IMR-90 (cell line): ENCODE measurements at regions not wholly inside any gene's neighbourhood (a gene's known extent, or its start where the extent isn't known, plus 50 kb on each side); places are given as distances from the start of the nearest gene placed in this dataset.

Source experiments
- ATAC-seq: fragments of 200-7000 bp; cut with Tn5 transposase; 2 replicates; pipeline ENCODE4 v1.9.1; 2020; ENCODE audit warnings: low read depth, mild to moderate bottlenecking, moderate library complexity
- BruUV-seq: library from RNA; stranded (reverse); fragments of 400-500 nt; replicated peaks from 2 replicates; lab custom pipeline; 2021; lab: Mats Ljungman, UMichigan
- CTCF ChIA-PET: fragments of 300-600 bp; formaldehyde crosslinking; extraction: SDS; loops from one replicate; lab custom pipeline; 2021; ENCODE audit warnings: antibody characterized with exemption; lab: Yijun Ruan, JAX
- POLR2A ChIA-PET: fragments of 300-600 bp; sonication (Branson Sonifier 250); formaldehyde crosslinking; loops from one replicate; lab custom pipeline; 2022; ENCODE audit warnings: antibody characterized with exemption; ENCODE audit not compliant: unreplicated experiment; lab: Charles Lee
- DNase-seq: peaks from one replicate; pipeline ENCODE4 v3.0.0; 2013
- H2AFZ ChIP-seq: replicated peaks from 2 replicates; pipeline ENCODE3; 2013; ENCODE audit warnings: low read length, mild to moderate bottlenecking; ENCODE audit not compliant: poor library complexity
- H2AK5ac ChIP-seq: 2 replicates; pipeline ENCODE4 v1.6.1; 2013; ENCODE audit warnings: low read depth, low read length, inconsistent platforms
- H2AK9ac ChIP-seq: replicated peaks from 2 replicates; pipeline ENCODE3; 2013; ENCODE audit warnings: mild to moderate bottlenecking, low read depth, low read length, moderate library complexity; ENCODE audit not compliant: poor library complexity
- H2BK120ac ChIP-seq: 2 replicates; pipeline ENCODE4 v1.6.1; 2013; ENCODE audit warnings: low read depth, low read length, inconsistent platforms
- H2BK15ac ChIP-seq: 3 replicates; pipeline ENCODE4 v1.6.1; 2013; ENCODE audit warnings: low read depth, low read length, inconsistent platforms
- H2BK20ac ChIP-seq: 2 replicates; pipeline ENCODE4 v1.6.1; 2013; ENCODE audit warnings: low read depth, mild to moderate bottlenecking, inconsistent platforms, low read length, moderate library complexity
- H2BK5ac ChIP-seq: 2 replicates; pipeline ENCODE4 v1.6.1; 2013; ENCODE audit warnings: mild to moderate bottlenecking, low read depth, low read length, inconsistent platforms; ENCODE audit not compliant: poor library complexity, severe bottlenecking
- H3K14ac ChIP-seq: replicated peaks from 2 replicates; pipeline ENCODE4 v1.6.1; 2013; ENCODE audit warnings: low read depth, low read length, inconsistent platforms
- H3K18ac ChIP-seq: 2 replicates; pipeline ENCODE4 v1.6.1; 2013; ENCODE audit warnings: low read depth, low read length, control low read depth
- H3K23ac ChIP-seq: 2 replicates; pipeline ENCODE4 v1.6.1; 2013; ENCODE audit warnings: low read depth, low read length, inconsistent platforms
- H3K27ac ChIP-seq: 2 replicates; pipeline ENCODE4 v1.5.1; 2013; ENCODE audit warnings: mild to moderate bottlenecking, control low read depth, low read length; ENCODE audit not compliant: insufficient read depth
- H3K27me3 ChIP-seq: 2 replicates; pipeline ENCODE4 v1.6.1; 2013; ENCODE audit warnings: low read length; ENCODE audit not compliant: control insufficient read depth, insufficient read depth
- H3K36me3 ChIP-seq: 2 replicates; pipeline ENCODE4 v1.6.1; 2013; ENCODE audit warnings: low read length, mixed read lengths; ENCODE audit not compliant: control insufficient read depth, insufficient read depth
- H3K4ac ChIP-seq: 2 replicates; pipeline ENCODE4 v1.6.1; 2013; ENCODE audit warnings: low read depth, low read length, inconsistent platforms
- H3K4me1 ChIP-seq: 2 replicates; pipeline ENCODE4 v1.6.1; 2013; ENCODE audit warnings: low read length, mixed read lengths; ENCODE audit not compliant: control insufficient read depth, insufficient read depth
- H3K4me2 ChIP-seq: 2 replicates; pipeline ENCODE4 v1.6.1; 2013; ENCODE audit warnings: low read depth, mild to moderate bottlenecking, control low read depth, low read length, moderate library complexity
- H3K4me3 ChIP-seq: 2 replicates; pipeline ENCODE4 v1.5.1; 2013; ENCODE audit warnings: low read depth, mild to moderate bottlenecking, control low read depth, low read length, moderate library complexity; ENCODE audit not compliant: insufficient read depth
- H3K56ac ChIP-seq: 2 replicates; pipeline ENCODE4 v1.6.1; 2013; ENCODE audit warnings: low read length, inconsistent platforms; ENCODE audit not compliant: insufficient read depth; ENCODE audit errors: extremely low read depth
- H3K79me1 ChIP-seq, 2 experiments: 2 replicates each; pipeline ENCODE4 v1.6.1; 2013; ENCODE audit warnings: low read length in 2 of 2, inconsistent platforms in 1 of 2, low read depth in 1 of 2
- H3K9ac ChIP-seq: 2 replicates; pipeline ENCODE4 v1.6.1; 2013; ENCODE audit warnings: low read depth, low read length, control low read depth
- H3K9me1 ChIP-seq: 2 replicates; pipeline ENCODE4 v1.6.1; 2013; ENCODE audit warnings: low read length, inconsistent platforms; ENCODE audit not compliant: insufficient read depth
- H3K9me3 ChIP-seq: 2 replicates; pipeline ENCODE4 v1.6.1; 2013; ENCODE audit warnings: low read length; ENCODE audit not compliant: control insufficient read depth, insufficient read depth
- H4K20me1 ChIP-seq: 2 replicates; pipeline ENCODE4 v1.6.1; 2013; ENCODE audit warnings: low read length, inconsistent platforms; ENCODE audit not compliant: insufficient read depth
- H4K5ac ChIP-seq: 2 replicates; pipeline ENCODE4 v1.6.1; 2013; ENCODE audit warnings: mild to moderate bottlenecking, low read depth, low read length, control low read depth
- H4K8ac ChIP-seq, 2 experiments: 2 replicates each; pipeline ENCODE4 v1.6.1; 2013; ENCODE audit warnings: low read depth in 2 of 2, low read length in 2 of 2, control low read depth in 1 of 2, inconsistent platforms in 1 of 2
- H4K91ac ChIP-seq: 2 replicates; pipeline ENCODE4 v1.6.1; 2013; ENCODE audit warnings: low read depth, low read length, inconsistent platforms; ENCODE audit not compliant: insufficient read depth
- BHLHE40 ChIP-seq: fragments of 150-350 bp; IDR thresholded peaks from 2 replicates; pipeline ENCODE4 v1.6.1; 2016; ENCODE audit warnings: mild to moderate bottlenecking, low read depth, low read length
- CEBPB ChIP-seq: IDR thresholded peaks from 2 replicates; pipeline ENCODE4 v1.6.1; 2012; ENCODE audit warnings: low read depth, low read length, improper control_type of control experiment
- CHD1 ChIP-seq: IDR thresholded peaks from 2 replicates; pipeline ENCODE4 v1.6.1; 2012; ENCODE audit warnings: low read depth, low read length, improper control_type of control experiment
- MAFK ChIP-seq: IDR thresholded peaks from 2 replicates; pipeline ENCODE4 v1.6.1; 2012; ENCODE audit warnings: low read depth, low read length, improper control_type of control experiment
- MAZ ChIP-seq: IDR thresholded peaks from 2 replicates; pipeline ENCODE4 v1.6.1; 2012; ENCODE audit warnings: low read depth, mild to moderate bottlenecking, low read length, improper control_type of control experiment, moderate library complexity, borderline replicate concordance
- MXI1 ChIP-seq: IDR thresholded peaks from 2 replicates; pipeline ENCODE4 v1.6.1; 2012; ENCODE audit warnings: low read depth, mild to moderate bottlenecking, low read length, moderate library complexity, borderline replicate concordance
- RAD21 ChIP-seq: IDR thresholded peaks from 2 replicates; pipeline ENCODE4 v1.6.1; 2012; ENCODE audit warnings: low read length, improper control_type of control experiment
- RCOR1 ChIP-seq: IDR thresholded peaks from 2 replicates; pipeline ENCODE4 v1.6.1; 2012; ENCODE audit warnings: mild to moderate bottlenecking, low read length, improper control_type of control experiment; ENCODE audit not compliant: insufficient replicate concordance
- RFX5 ChIP-seq: IDR thresholded peaks from 2 replicates; pipeline ENCODE4 v1.8.0; 2012; ENCODE audit warnings: low read depth, mild to moderate bottlenecking, low read length, moderate library complexity
- SMC3 ChIP-seq: fragments of 150-350 bp; IDR thresholded peaks from 2 replicates; pipeline ENCODE4 v1.6.1; 2016; ENCODE audit warnings: low read depth, mild to moderate bottlenecking, antibody characterized with exemption, low read length, moderate library complexity
- WGBS, 2 experiments: methylation state at CpG; one replicate each; pipeline versions ENCODE4 v1.1.5 to v1.1.7; 2013; ENCODE audit warnings: missing lambda C conversion rate in 2 of 2; ENCODE audit not compliant: insufficient read length in 1 of 2; ENCODE audit errors: extremely low coverage in 2 of 2; 5-methylcytosine and 5-hydroxymethylcytosine counted together
- dilution Hi-C: fragments of 300-500 bp; cut with HindIII; formaldehyde crosslinking; loops from one replicate; pipeline ENCODE4 v1.14.3; 2018; ENCODE audit warnings: low sequenced_read_pairs; ENCODE audit not compliant: unreplicated experiment
- in situ Hi-C: fragments of 300-500 bp; cut with MboI; formaldehyde crosslinking; loops from 3 replicates; pipeline ENCODE4 v1.14.3; 2019; ENCODE audit warnings: low sequenced_read_pairs, inconsistent platforms, mixed read lengths
- intact Hi-C: fragments of 100-400 bp; cut with micrococcal nuclease; formaldehyde crosslinking; loops from 2 replicates; pipeline ENCODE4 v1.10.0; 2022
- TF ChIP-seq, protein P1 (sequence below): fragments of 150-350 bp; IDR thresholded peaks from 2 replicates; pipeline ENCODE4 v1.6.1; 2016; ENCODE audit warnings: low read depth, mild to moderate bottlenecking, low read length, moderate library complexity, borderline replicate concordance
- TF ChIP-seq, protein P2 (sequence below): conservative IDR thresholded peaks from 2 replicates; pipeline ENCODE4 v1.5.1; 2012; ENCODE audit warnings: mild to moderate bottlenecking, low read depth, low read length, improper control_type of control experiment
- TF ChIP-seq, protein P3 (sequence below): fragments of 150-350 bp; IDR thresholded peaks from 2 replicates; pipeline ENCODE4 v1.6.1; 2017; ENCODE audit warnings: mild to moderate bottlenecking, antibody characterized with exemption, low read length, low read depth

DNA sequence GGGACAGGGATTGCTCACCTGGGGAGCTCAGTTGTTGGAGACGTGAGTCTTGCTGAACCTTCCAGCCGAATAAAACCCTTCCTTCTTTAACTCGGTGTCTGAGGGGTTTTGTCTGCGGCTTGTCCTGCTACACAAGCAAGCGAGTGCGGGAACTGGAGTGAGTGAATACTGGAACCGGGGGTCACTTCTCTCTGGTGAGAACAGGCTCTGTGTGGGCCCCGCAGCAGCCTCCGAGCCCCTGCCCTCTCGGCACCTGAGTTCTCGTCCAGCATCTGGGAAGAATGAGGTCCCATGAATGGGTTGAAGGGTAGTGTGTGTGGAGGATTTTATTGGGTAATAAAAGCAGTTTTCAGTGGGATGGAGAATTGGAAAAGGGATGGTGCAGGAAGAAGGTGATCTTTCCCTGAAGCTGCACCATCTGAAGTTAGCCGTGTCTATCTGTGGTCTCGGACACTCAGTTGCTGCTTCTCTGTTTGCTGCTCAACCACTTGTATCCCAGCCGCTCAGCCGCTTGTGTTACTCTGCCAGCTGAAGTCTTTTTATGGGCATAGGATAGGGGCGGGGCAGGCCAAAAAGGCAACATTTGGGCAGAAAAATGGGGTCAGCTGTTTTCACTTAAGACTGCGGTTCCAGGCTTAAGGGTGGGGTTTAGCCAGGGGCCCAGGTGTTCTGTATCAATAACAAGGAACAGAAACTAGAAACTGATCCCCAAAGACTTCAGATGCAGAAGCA is 450.6 kb upstream of the CAMK1G start:
- BruUV-seq: no TSS peak
- WGBS, 2 experiments: no CpG with 5 or more reads among the region's 17 CpGs
- Histone ChIP-seq H3K4ac (no peak overlapping the region), H2AK5ac (no peak overlapping the region), H3K9ac (no peak overlapping the region), H4K5ac (no peak overlapping the region), H4K20me1 (no peaks in the 10 kb centered on the region), H3K14ac (no peak overlapping the region), H2BK5ac (no peak overlapping the region), H2BK20ac (no peak overlapping the region), H3K27ac (no peak overlapping the region), H4K91ac (no peak overlapping the region), H3K36me3 (no peaks in the 10 kb centered on the region), H2BK15ac (no peak overlapping the region), H3K27me3 (no peaks in the 10 kb centered on the region), H2BK120ac (no peak overlapping the region), H2AFZ (no peak overlapping the region), H3K23ac (no peak overlapping the region), H3K79me1 (no peaks in the 10 kb centered on the region), H3K4me1 (no peaks in the 10 kb centered on the region), H3K9me3 (peaks cover 4% of the 10 kb centered on the region; the same call in 1 of the 2 replicates), H3K9me1 (no peaks in the 10 kb centered on the region), H3K56ac (no peak overlapping the region), H3K4me2 (no peak overlapping the region), H3K4me3 (no peak overlapping the region), H2AK9ac (no peak overlapping the region), H3K18ac (no peak overlapping the region), H4K8ac (no peak overlapping the region)
- dilution Hi-C loops (no loop called here), in situ Hi-C loops (no loop called here), intact Hi-C loops (no loop called here)
- CTCF ChIA-PET: no interaction called here
- POLR2A ChIA-PET: no interaction called here
- ATAC-seq (no peak), DNase-seq (no peak)
- TF ChIP-seq, protein P1, sequence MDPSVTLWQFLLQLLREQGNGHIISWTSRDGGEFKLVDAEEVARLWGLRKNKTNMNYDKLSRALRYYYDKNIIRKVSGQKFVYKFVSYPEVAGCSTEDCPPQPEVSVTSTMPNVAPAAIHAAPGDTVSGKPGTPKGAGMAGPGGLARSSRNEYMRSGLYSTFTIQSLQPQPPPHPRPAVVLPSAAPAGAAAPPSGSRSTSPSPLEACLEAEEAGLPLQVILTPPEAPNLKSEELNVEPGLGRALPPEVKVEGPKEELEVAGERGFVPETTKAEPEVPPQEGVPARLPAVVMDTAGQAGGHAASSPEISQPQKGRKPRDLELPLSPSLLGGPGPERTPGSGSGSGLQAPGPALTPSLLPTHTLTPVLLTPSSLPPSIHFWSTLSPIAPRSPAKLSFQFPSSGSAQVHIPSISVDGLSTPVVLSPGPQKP: no peak
- TF ChIP-seq CHD1 (no peak), RAD21 (no peak), MAZ (no peak), SMC3 (no peak), MAFK (no peak), BHLHE40 (no peak), CEBPB (no peak), MXI1 (no peak), RCOR1 (no peak), RFX5 (no peak)
- TF ChIP-seq, protein P2, sequence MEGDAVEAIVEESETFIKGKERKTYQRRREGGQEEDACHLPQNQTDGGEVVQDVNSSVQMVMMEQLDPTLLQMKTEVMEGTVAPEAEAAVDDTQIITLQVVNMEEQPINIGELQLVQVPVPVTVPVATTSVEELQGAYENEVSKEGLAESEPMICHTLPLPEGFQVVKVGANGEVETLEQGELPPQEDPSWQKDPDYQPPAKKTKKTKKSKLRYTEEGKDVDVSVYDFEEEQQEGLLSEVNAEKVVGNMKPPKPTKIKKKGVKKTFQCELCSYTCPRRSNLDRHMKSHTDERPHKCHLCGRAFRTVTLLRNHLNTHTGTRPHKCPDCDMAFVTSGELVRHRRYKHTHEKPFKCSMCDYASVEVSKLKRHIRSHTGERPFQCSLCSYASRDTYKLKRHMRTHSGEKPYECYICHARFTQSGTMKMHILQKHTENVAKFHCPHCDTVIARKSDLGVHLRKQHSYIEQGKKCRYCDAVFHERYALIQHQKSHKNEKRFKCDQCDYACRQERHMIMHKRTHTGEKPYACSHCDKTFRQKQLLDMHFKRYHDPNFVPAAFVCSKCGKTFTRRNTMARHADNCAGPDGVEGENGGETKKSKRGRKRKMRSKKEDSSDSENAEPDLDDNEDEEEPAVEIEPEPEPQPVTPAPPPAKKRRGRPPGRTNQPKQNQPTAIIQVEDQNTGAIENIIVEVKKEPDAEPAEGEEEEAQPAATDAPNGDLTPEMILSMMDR: no peak
- TF ChIP-seq, protein P3, sequence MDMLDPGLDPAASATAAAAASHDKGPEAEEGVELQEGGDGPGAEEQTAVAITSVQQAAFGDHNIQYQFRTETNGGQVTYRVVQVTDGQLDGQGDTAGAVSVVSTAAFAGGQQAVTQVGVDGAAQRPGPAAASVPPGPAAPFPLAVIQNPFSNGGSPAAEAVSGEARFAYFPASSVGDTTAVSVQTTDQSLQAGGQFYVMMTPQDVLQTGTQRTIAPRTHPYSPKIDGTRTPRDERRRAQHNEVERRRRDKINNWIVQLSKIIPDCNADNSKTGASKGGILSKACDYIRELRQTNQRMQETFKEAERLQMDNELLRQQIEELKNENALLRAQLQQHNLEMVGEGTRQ: no peak
